ENCODE measurements at regions not wholly inside any gene's neighbourhood (a gene's known extent, or its start where the extent isn't known, plus 50 kb on each side); places are given as distances from the start of the nearest gene placed in this dataset.

GRCh38 chr7:66413379-66414114 lies 208.4 kb downstream of the TPST1 start:
- H3K4me3 ChIP-seq, result peak overlapping the region; percentile 31 to 60 (median 57)

GRCh38 chr7:66415659-66416265 lies 210.6 kb downstream of the TPST1 start:
- no peaks in the 10 kb centered on the region for H3K27me3 ChIP-seq
- no peak overlapping the region for H3K4me3 ChIP-seq
- no peaks in the 10 kb centered on the region for H3K9me3 ChIP-seq
- H3K27ac ChIP-seq, result no peak overlapping the region
- TF ChIP-seq CTCF (IDR thresholded peaks at IDR 0.05) (no peak), POLR2A (IDR thresholded peaks at IDR 0.05) (no peak)
- H3K36me3 ChIP-seq, result peaks cover 0 to 3% (median 0%) of the 10 kb centered on the region in 3 donors
- DNase-seq, result no peak
- peaks cover 0 to 15% (median 3%) of the 10 kb centered on the region in 4 donors for H3K4me1 ChIP-seq

More at GRCh38 chr7:66413379-66414114, 208.4 kb downstream of the TPST1 start:
- Histone ChIP-seq H3K4me1 (peaks cover 0 to 15% (median 3%) of the 10 kb centered on the region in 4 donors), H3K27me3 (no peaks in the 10 kb centered on the region), H3K9me3 (no peaks in the 10 kb centered on the region), H3K27ac (peak overlapping the region in 3 of 4 donors; percentile 10 to 57 (median 22)), H3K36me3 (peaks cover 0 to 10% (median 0%) of the 10 kb centered on the region in 3 donors)
- DNase-seq, result peak; percentile 62 to 86 (median 85)
- peak in 5 of 6 experiments; percentile 9 to 74 (median 55) for TF ChIP-seq CTCF (IDR thresholded peaks at IDR 0.05)
- no peak for TF ChIP-seq POLR2A (IDR thresholded peaks at IDR 0.05)

- peaks cover 0 to 12% (median 3%) of the 10 kb centered on the region in 4 donors for H3K4me1 ChIP-seq
- no peak overlapping the region for H3K4me3 ChIP-seq
- H3K27me3 ChIP-seq, result no peaks in the 10 kb centered on the region
- H3K36me3 ChIP-seq, result no peaks in the 10 kb centered on the region
- H3K9me3 ChIP-seq, result no peaks in the 10 kb centered on the region
- no peak overlapping the region for H3K27ac ChIP-seq
- no peak for DNase-seq
- no peak for TF ChIP-seq CTCF (IDR thresholded peaks at IDR 0.05)
- no peak for TF ChIP-seq POLR2A (IDR thresholded peaks at IDR 0.05)
Observed at GRCh38 chr7:66418537-66418936, 210.1 kb upstream of the KCTD7 start.

GRCh38 chr7:66419210-66419609 lies 209.5 kb upstream of the KCTD7 start:
- Histone ChIP-seq H3K4me3 (no peak overlapping the region), H3K36me3 (no peaks in the 10 kb centered on the region), H3K27ac (no peak overlapping the region), H3K27me3 (no peaks in the 10 kb centered on the region), H3K4me1 (peaks cover 0 to 5% (median 2%) of the 10 kb centered on the region in 4 donors), H3K9me3 (no peaks in the 10 kb centered on the region)
- TF ChIP-seq CTCF (IDR thresholded peaks at IDR 0.05), result no peak
- TF ChIP-seq POLR2A (IDR thresholded peaks at IDR 0.05), result no peak
- DNase-seq, result no peak

- Histone ChIP-seq H3K9me3 (no peaks in the 10 kb centered on the region), H3K36me3 (no peaks in the 10 kb centered on the region), H3K4me1 (no peaks in the 10 kb centered on the region), H3K27me3 (no peaks in the 10 kb centered on the region), H3K4me3 (no peak overlapping the region), H3K27ac (no peak overlapping the region)
- TF ChIP-seq POLR2A (IDR thresholded peaks at IDR 0.05) (no peak), CTCF (IDR thresholded peaks at IDR 0.05) (no peak)
- DNase-seq, result no peak
Observed at GRCh38 chr7:66421830-66422475, 206.7 kb upstream of the KCTD7 start.

Measured in Peyer's patch (tissue), 4 donors.